Astrocyte of the cerebellum (primary cell): ENCODE measurements at regions not wholly inside any gene's neighbourhood (a gene's known extent, or its start where the extent isn't known, plus 50 kb on each side); places are given as distances from the start of the nearest gene placed in this dataset.

Source experiments
- DNase-seq: peaks from one replicate; pipeline ENCODE4 v3.0.0-alpha.2; 2011; ENCODE audit warnings: low read depth
- H3K4me3 ChIP-seq: 2 replicates; pipeline ENCODE4 v1.5.1; 2011; ENCODE audit warnings: mild to moderate bottlenecking, low read depth, low read length, moderate library complexity
- CTCF ChIP-seq: IDR thresholded peaks from 2 replicates; pipeline ENCODE4 v1.5.1; 2012; ENCODE audit warnings: low read length, low read depth, moderate library complexity, mild to moderate bottlenecking; ENCODE audit errors: missing control alignments
- in situ Hi-C: cut with HindIII; loops from 2 replicates; pipeline ENCODE4 v1.10.0; 2017; ENCODE audit warnings: low sequenced_read_pairs

- H3K4me3 ChIP-seq, result no peak overlapping the region
- in situ Hi-C loops, result no loop called here
- no peak for DNase-seq
- TF ChIP-seq CTCF, result no peak
Observed at GRCh38 chr16:86227041-86227440, 283.3 kb upstream of the FOXF1 start.

GRCh38 chr16:86227801-86228200 is 282.5 kb upstream of the FOXF1 start:
- TF ChIP-seq CTCF, result no peak
- in situ Hi-C loops, result no loop called here
- DNase-seq, result no peak
- H3K4me3 ChIP-seq, result no peak overlapping the region

- DNase-seq, result no peak
- no peak overlapping the region for H3K4me3 ChIP-seq
- in situ Hi-C loops, result no loop called here
- TF ChIP-seq CTCF, result no peak
Observed at GRCh38 chr16:86228713-86229112, 281.6 kb upstream of the FOXF1 start.

GRCh38 chr16:86229283-86229682 is 281.0 kb upstream of the FOXF1 start:
- in situ Hi-C loops, result no loop called here
- no peak for DNase-seq
- no peak for TF ChIP-seq CTCF
- no peak overlapping the region for H3K4me3 ChIP-seq

- no peak for TF ChIP-seq CTCF
- in situ Hi-C loops, result no loop called here
- DNase-seq, result no peak
- no peak overlapping the region for H3K4me3 ChIP-seq
Observed at GRCh38 chr16:86229866-86230656, 280.3 kb upstream of the FOXF1 start.

GRCh38 chr16:86231321-86231995 is 278.9 kb upstream of the FOXF1 start:
- no peak for DNase-seq
- H3K4me3 ChIP-seq, result no peak overlapping the region
- TF ChIP-seq CTCF, result no peak
- in situ Hi-C loops, result no loop called here
